C4-2B (cell line): ENCODE measurements at regions not wholly inside any gene's neighbourhood (a gene's known extent, or its start where the extent isn't known, plus 50 kb on each side); places are given as distances from the start of the nearest gene placed in this dataset.

Experiments
- H3K27ac ChIP-seq: fragments of 450-650 bp; 2 replicates; pipeline ENCODE4 v1.5.1; 2017
- CTCF ChIP-seq: fragments of 450-650 bp; conservative IDR thresholded peaks from 2 replicates; pipeline ENCODE4 v1.5.1; 2017; ENCODE audit warnings: mild to moderate bottlenecking
- ZFX ChIP-seq: fragments of 450-650 bp; IDR thresholded peaks from 2 replicates; pipeline ENCODE4 v1.6.1; 2017

DNA sequence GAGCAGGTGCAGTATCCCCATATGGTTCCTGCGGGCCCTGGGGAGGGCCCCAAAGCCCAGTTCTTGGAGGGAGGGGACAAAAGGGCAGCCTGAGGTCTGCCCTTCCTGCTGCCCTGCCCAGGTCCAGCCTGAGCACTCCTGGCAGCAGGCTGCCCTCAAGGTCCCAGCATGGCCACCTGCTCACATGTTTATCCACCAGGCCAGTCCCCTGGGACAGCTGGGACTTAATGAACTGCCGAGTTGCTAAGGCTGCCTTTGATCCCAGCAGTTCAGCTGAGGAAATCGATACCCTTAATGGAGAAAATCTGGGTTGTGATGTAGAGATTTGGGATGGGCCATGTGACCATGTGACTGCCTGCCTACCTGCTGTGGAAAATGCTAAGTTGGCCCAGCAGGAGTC is 146.2 kb downstream of the TRIM29 start:
- H3K27ac ChIP-seq, result no peak overlapping the region
- TF ChIP-seq CTCF (no peak), ZFX (no peak)

DNA sequence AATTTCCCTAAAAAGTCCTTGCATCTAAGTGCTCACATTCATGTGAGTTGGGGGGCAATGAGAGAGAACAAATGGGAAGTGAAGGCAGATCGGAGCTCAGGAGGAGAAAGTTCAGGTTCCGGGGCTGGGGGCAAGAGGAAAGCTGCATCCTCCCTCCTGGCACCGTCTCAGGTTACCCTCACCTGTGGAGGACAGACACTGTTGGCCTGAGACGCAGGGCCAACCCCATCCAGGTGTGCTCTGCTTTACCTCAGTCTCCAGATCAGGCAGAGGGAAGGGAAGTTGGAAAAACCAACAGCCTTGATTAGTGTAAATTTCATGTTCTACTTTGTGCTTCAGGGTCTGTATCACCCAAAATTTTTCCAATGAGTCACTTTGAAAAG is 146.9 kb downstream of the TRIM29 start:
- no peak for TF ChIP-seq CTCF
- no peak for TF ChIP-seq ZFX
- H3K27ac ChIP-seq, result no peak overlapping the region

DNA sequence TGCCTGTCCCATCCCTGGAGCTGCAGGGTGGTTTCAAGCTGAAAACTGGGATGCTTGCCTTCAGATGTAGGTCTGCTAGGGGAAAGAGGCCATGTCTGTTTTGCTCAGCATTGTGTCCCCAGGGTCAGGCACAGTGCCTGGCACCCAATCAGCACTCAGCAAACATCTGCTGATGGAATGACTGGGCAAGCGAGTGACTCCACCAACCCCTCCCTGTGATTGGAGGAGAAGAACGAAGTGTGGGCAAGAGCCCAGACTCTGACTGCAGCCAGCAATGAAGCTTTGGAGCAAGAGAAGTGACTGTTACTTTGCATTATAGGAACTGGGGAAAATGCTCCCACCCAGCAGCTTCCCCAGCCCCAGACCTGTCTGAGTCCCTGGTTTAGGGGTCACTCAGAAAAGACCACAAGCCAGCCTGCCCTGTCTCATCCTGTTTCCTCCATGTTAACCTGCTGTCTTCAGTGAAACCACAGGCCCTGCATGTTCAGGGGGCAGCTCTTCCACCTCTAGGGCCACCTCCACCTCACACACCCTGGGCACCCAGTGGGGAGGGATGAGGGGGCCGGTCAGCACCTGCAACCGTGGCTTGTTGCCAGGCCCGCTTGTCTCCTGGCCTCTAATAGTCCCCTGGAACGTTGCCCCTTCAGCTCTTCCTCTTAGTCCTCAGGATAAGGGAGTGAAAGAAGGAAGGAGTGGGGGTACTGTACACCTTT is 147.4 kb downstream of the TRIM29 start:
- TF ChIP-seq CTCF, result no peak
- no peak for TF ChIP-seq ZFX
- H3K27ac ChIP-seq, result no peak overlapping the region

DNA sequence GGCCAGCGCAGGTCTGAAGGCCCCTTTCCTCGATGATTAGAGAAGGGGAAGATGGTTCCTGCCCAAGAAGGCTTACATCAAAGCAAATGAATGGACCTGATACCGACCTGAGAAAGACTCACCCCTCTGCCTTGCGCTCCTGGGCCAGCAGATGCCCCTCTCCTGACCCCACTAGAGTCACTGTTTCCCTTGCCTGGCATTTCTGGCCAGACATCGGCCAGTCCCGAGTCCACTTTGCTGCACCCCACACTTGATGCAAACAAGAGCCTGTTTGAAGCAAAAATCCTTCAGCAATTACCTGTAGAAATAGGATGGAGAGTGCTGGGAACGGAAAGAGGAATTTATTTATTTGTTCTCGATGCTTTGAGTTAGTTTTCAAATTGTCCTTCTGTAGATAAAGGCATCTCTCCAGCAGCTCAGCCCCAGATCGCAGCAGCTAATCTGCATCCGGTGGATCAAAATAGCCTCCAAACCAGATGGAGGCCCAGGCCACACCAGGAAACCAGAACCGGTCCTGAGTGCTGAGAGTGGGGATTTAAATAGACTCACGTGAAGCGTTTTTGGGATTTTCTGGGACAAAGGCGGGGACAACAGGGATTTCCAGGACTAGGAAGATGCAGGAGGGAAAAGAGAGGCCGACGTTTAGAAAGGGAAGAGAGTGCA is 148.6 kb downstream of the TRIM29 start:
- TF ChIP-seq CTCF, result no peak
- no peak for TF ChIP-seq ZFX
- no peak overlapping the region for H3K27ac ChIP-seq

- TF ChIP-seq CTCF (no peak), ZFX (no peak)
- H3K27ac ChIP-seq, result no peak overlapping the region
These were observed 152.4 kb downstream of the TRIM29 start for GRCh38 chr11:119985551-119985950.

- TF ChIP-seq CTCF, result no peak
- TF ChIP-seq ZFX, result no peak
- H3K27ac ChIP-seq, result no peak overlapping the region
These were observed 154.1 kb downstream of the TRIM29 start for GRCh38 chr11:119983816-119984215.

- TF ChIP-seq ZFX, result no peak
- TF ChIP-seq CTCF, result no peak
These were observed 154.6 kb downstream of the TRIM29 start for GRCh38 chr11:119983240-119983732.

More at GRCh38 chr11:119983240-119983732, 154.6 kb downstream of the TRIM29 start:
- no peak overlapping the region for H3K27ac ChIP-seq
